Right lobe of liver (tissue), 6 donors: ENCODE measurements at regions not wholly inside any gene's neighbourhood (a gene's known extent, or its start where the extent isn't known, plus 50 kb on each side); places are given as distances from the start of the nearest gene placed in this dataset.

Source experiments
- ATAC-seq, 4 donors: fragments of 200-7000 bp; cut with Tn5 transposase; one replicate each; pipeline ENCODE4 v1.9.1; 2020; ENCODE audit warnings: mild to moderate bottlenecking in 4 of 4, moderate library complexity in 4 of 4
- DNase-seq, 3 donors: peaks; one replicate each; pipeline ENCODE4 v3.0.0-alpha.2; 2020
- H3K27ac ChIP-seq, 3 donors: fragments of 200-600 bp; one replicate each; pipeline ENCODE4 v1.8.0; 2022
- H3K27me3 ChIP-seq, 2 donors: fragments of 200-600 bp; one replicate each; pipeline ENCODE4 v1.8.0; 2022
- H3K36me3 ChIP-seq, 4 donors: fragments of 200-600 bp; sonication (generic) in 1 of 4; one replicate each; pipeline versions ENCODE4 v1.5.1 to v1.8.0; 2017 to 2022; ENCODE audit warnings: control low read depth in 1 of 4
- H3K4me1 ChIP-seq, 4 donors: fragments of 200-600 bp; sonication (generic) in 1 of 4; one replicate each; pipeline versions ENCODE4 v1.5.1 to v1.8.0; 2017 to 2022; ENCODE audit warnings: control low read depth in 1 of 4
- H3K4me3 ChIP-seq, 3 donors: fragments of 200-600 bp; one replicate each; pipeline ENCODE4 v1.8.0; 2022
- H3K9me3 ChIP-seq, 4 donors: fragments of 200-600 bp; sonication (generic) in 1 of 4; one replicate each; pipeline versions ENCODE4 v1.5.1 to v1.8.0; 2017 to 2022; ENCODE audit warnings: control low read depth in 1 of 4
- POLR2A ChIP-seq: fragments of 450-650 bp; IDR thresholded peaks from one replicate; pipeline ENCODE4 v1.6.1; 2017; ENCODE audit warnings: antibody characterized with exemption, mild to moderate bottlenecking
- WGBS: methylation state at CpG from one replicate; pipeline ENCODE4 v1.1.6; 2018; ENCODE audit warnings: low coverage, low lambda C conversion rate; ENCODE audit not compliant: insufficient coverage; ENCODE audit errors: missing lambda C conversion rate; 5-methylcytosine and 5-hydroxymethylcytosine counted together
- intact Hi-C, 2 donors: fragments of 100-400 bp; cut with DNase I; formaldehyde crosslinking; loops; one replicate each; pipeline versions ENCODE4 v1.11.2 to v1.14.1; 2022
- TF ChIP-seq, protein P1 (sequence below), 4 donors: fragments of 200-600 bp in 3 of 4; fragments of 450-650 bp in 1 of 4; IDR thresholded peaks; one replicate each; pipeline versions ENCODE4 v1.5.1 to v1.8.0; 2016 to 2022; ENCODE audit warnings: antibody characterized with exemption in 4 of 4, mild to moderate bottlenecking in 2 of 4
- donor health status: DM: no; HTN: yes; CAD: no.
- donor health status: DM: no; HTN: no; CAD: no.
- donor health status: DM: no; HTN: no; CAD: no.
- donor health status: DM: no; HTN: yes; CAD: no.
- donor health status: DM: no; HTN: yes; CAD: no.

DNA sequence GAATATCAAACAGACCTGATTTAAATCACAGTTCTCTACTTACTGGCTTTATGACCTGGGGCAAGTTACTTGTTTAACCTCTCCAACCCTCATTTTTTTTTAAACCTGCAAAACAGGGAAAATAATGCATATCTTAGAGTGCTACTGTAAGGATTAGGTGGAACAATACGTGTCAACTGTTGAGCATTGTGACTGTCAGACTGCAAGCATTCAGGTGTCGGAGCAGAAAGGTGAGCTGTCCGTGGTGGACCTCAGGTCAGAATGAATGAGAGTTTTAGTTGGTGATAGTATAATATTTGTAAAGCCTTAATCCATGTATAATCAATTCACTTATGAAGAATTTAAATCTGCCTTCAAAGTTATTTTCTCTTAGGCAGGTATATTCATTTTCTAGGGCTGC is 404.2 kb downstream of the ETNK1 start:
- no peak for ATAC-seq
- no peak for DNase-seq
- no peak overlapping the region for H3K4me3 ChIP-seq
- H3K4me1 ChIP-seq: peaks cover 0 to 5% (median 0%) of the 10 kb centered on the region in 4 donors
- H3K36me3 ChIP-seq: no peaks in the 10 kb centered on the region
- intact Hi-C loops: no loop called here
- no peaks in the 10 kb centered on the region for H3K27me3 ChIP-seq
- H3K9me3 ChIP-seq: no peaks in the 10 kb centered on the region
- no peak overlapping the region for H3K27ac ChIP-seq
- 88% methylated on average over 3 of the region's 3 CpGs for WGBS
- TF ChIP-seq, protein P1, sequence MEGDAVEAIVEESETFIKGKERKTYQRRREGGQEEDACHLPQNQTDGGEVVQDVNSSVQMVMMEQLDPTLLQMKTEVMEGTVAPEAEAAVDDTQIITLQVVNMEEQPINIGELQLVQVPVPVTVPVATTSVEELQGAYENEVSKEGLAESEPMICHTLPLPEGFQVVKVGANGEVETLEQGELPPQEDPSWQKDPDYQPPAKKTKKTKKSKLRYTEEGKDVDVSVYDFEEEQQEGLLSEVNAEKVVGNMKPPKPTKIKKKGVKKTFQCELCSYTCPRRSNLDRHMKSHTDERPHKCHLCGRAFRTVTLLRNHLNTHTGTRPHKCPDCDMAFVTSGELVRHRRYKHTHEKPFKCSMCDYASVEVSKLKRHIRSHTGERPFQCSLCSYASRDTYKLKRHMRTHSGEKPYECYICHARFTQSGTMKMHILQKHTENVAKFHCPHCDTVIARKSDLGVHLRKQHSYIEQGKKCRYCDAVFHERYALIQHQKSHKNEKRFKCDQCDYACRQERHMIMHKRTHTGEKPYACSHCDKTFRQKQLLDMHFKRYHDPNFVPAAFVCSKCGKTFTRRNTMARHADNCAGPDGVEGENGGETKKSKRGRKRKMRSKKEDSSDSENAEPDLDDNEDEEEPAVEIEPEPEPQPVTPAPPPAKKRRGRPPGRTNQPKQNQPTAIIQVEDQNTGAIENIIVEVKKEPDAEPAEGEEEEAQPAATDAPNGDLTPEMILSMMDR (IDR thresholded peaks at IDR 0.05): no peak
- no peak for TF ChIP-seq POLR2A

DNA sequence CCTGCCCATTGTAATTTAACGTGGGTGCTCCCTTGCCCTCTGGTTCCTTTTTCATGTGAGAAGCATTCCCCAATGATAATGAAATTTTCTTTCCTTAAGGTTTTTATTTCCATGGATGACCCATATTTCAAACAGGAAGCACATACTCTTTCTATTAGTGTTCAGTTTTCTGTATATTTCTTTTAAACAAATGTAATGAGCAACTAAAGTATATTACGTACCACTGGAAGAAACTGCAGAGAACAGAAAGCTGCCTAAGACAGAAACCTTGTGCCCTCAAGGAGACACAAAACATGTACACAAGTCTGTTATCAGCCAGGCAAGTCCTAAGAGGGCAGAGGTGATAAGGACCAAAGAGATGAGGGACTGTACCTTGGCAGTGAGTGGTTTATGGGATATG is 414.9 kb downstream of the ETNK1 start:
- Histone ChIP-seq H3K36me3 (no peaks in the 10 kb centered on the region), H3K27me3 (no peaks in the 10 kb centered on the region), H3K4me3 (no peak overlapping the region), H3K9me3 (no peaks in the 10 kb centered on the region), H3K27ac (no peak overlapping the region), H3K4me1 (peaks cover 0 to 11% (median 0%) of the 10 kb centered on the region in 4 donors)
- DNase-seq (no peak), ATAC-seq (no peak)
- 82% methylated on average over 2 of the region's 2 CpGs for WGBS
- no peak for TF ChIP-seq POLR2A
- TF ChIP-seq, protein P1 (IDR thresholded peaks at IDR 0.05): no peak
- intact Hi-C loops: no loop called here

GRCh38 chr12:23041774-23042173 is 416.8 kb downstream of the ETNK1 start:
- TF ChIP-seq POLR2A: no peak
- TF ChIP-seq, protein P1 (IDR thresholded peaks at IDR 0.05): no peak
- no peaks in the 10 kb centered on the region for H3K27me3 ChIP-seq
- no peaks in the 10 kb centered on the region for H3K36me3 ChIP-seq
- H3K4me1 ChIP-seq: peaks cover 0 to 11% (median 0%) of the 10 kb centered on the region in 4 donors
- no peaks in the 10 kb centered on the region for H3K9me3 ChIP-seq
- ATAC-seq (peak in 2 of 4 donors; percentile 48 to 54), DNase-seq (no peak)
- WGBS: 30% methylated on average over 2 of the region's 2 CpGs
- intact Hi-C loops: no loop called here
- no peak overlapping the region for H3K4me3 ChIP-seq
- H3K27ac ChIP-seq: no peak overlapping the region

DNA sequence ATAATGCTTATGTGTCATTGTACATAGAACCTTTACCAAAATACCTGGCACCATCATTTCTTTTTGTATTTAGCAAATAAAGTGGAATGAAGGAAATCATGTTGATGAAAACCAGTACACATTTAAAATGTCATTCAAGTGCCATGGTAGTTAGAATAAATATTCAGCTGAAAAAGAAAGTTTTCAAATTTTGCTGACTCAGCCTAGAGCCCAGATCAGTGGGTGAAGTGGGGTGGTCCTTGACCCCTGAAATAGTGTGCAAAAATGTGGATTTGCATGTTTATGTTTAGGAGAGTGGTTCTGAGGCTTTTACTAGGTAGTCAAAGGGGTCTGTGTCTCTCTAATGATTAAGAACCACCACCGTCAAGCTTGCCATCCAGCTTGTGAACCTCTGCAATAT is 418.7 kb downstream of the ETNK1 start:
- DNase-seq: no peak
- 50% methylated on average over 1 of the region's 1 CpG for WGBS
- intact Hi-C loops: no loop called here
- no peaks in the 10 kb centered on the region for H3K9me3 ChIP-seq
- no peaks in the 10 kb centered on the region for H3K27me3 ChIP-seq
- no peaks in the 10 kb centered on the region for H3K36me3 ChIP-seq
- H3K4me3 ChIP-seq: no peak overlapping the region
- H3K4me1 ChIP-seq: peaks cover 0 to 11% (median 0%) of the 10 kb centered on the region in 4 donors
- ATAC-seq: no peak
- no peak for TF ChIP-seq POLR2A
- TF ChIP-seq, protein P1 (IDR thresholded peaks at IDR 0.05): no peak
- no peak overlapping the region for H3K27ac ChIP-seq

GRCh38 chr12:23049180-23049579 is 424.2 kb downstream of the ETNK1 start:
- Histone ChIP-seq H3K36me3 (no peaks in the 10 kb centered on the region), H3K27me3 (no peaks in the 10 kb centered on the region), H3K9me3 (no peaks in the 10 kb centered on the region), H3K27ac (no peak overlapping the region), H3K4me3 (no peak overlapping the region), H3K4me1 (no peaks in the 10 kb centered on the region)
- no peak for DNase-seq
- TF ChIP-seq POLR2A: no peak
- TF ChIP-seq, protein P1 (IDR thresholded peaks at IDR 0.05): no peak
- peak in 1 of 4 donors; percentile 58 for ATAC-seq
- intact Hi-C loops: no loop called here
- WGBS: 100% methylated on average over 1 of the region's 1 CpG
